ENCODE measurements at regions not wholly inside any gene's neighbourhood (a gene's known extent, or its start where the extent isn't known, plus 50 kb on each side); places are given as distances from the start of the nearest gene placed in this dataset.

DNA sequence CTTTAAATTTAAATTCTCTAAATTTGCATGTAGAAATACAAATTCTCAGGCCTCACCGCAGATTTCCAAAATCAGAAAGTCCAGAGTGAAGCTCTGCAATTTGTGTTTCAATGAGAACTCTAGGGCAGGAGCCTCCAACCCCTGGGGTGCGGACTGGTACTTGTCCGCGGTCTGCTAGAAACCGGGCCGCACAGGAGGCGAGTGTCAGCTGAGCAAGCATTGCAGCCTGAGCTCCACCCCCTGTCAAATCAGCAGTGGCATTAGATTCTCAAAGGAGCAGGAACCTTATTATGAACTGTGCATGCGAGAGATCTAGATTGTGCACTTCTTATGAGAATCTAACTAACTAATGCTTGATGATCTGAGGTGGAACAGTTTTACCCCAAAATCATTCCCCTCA, 203.0 kb upstream of the PCSK2 start:
- H3K9me3 Mint-ChIP-seq (ENCODE audit: unreplicated experiment) = peaks cover 11% of the 10 kb centered on the region
- no peak overlapping the region for H3K27ac Mint-ChIP-seq (ENCODE audit: unreplicated experiment)
- no peak for TF ChIP-seq CTCF (IDR thresholded peaks at IDR 0.05)
- H3K36me3 Mint-ChIP-seq (ENCODE audit: unreplicated experiment) = no peaks in the 10 kb centered on the region
- no peak overlapping the region for H3K4me3 Mint-ChIP-seq (ENCODE audit: unreplicated experiment)
- H3K4me1 Mint-ChIP-seq (ENCODE audit: unreplicated experiment) = peaks cover 2% of the 10 kb centered on the region
- H3K27me3 Mint-ChIP-seq (ENCODE audit: unreplicated experiment) = peaks cover 13% of the 10 kb centered on the region
- no peak for DNase-seq (ENCODE audit: extremely low spot score, unreplicated experiment)

GRCh38 chr20:17024513-17025119, 202.2 kb upstream of the PCSK2 start:
- H3K36me3 Mint-ChIP-seq (ENCODE audit: unreplicated experiment) = no peaks in the 10 kb centered on the region

GRCh38 chr20:17026346-17026745, 200.5 kb upstream of the PCSK2 start:
- Mint-ChIP-seq H3K36me3 (ENCODE audit: unreplicated experiment) (no peaks in the 10 kb centered on the region), H3K9me3 (ENCODE audit: unreplicated experiment) (peaks cover 11% of the 10 kb centered on the region), H3K27me3 (ENCODE audit: unreplicated experiment) (peaks cover 8% of the 10 kb centered on the region), H3K4me1 (ENCODE audit: unreplicated experiment) (peaks cover 2% of the 10 kb centered on the region), H3K27ac (ENCODE audit: unreplicated experiment) (no peak overlapping the region), H3K4me3 (ENCODE audit: unreplicated experiment) (no peak overlapping the region)
- no peak for TF ChIP-seq CTCF (IDR thresholded peaks at IDR 0.05)
- DNase-seq (ENCODE audit: extremely low spot score, unreplicated experiment) = no peak

More at GRCh38 chr20:17024513-17025119, 202.2 kb upstream of the PCSK2 start:
- no peak for TF ChIP-seq CTCF (IDR thresholded peaks at IDR 0.05)
- no peak overlapping the region for H3K27ac Mint-ChIP-seq (ENCODE audit: unreplicated experiment)
- peaks cover 11% of the 10 kb centered on the region for H3K9me3 Mint-ChIP-seq (ENCODE audit: unreplicated experiment)
- no peak overlapping the region for H3K4me3 Mint-ChIP-seq (ENCODE audit: unreplicated experiment)
- H3K27me3 Mint-ChIP-seq (ENCODE audit: unreplicated experiment) = peaks cover 13% of the 10 kb centered on the region
- peaks cover 2% of the 10 kb centered on the region for H3K4me1 Mint-ChIP-seq (ENCODE audit: unreplicated experiment)
- DNase-seq (ENCODE audit: extremely low spot score, unreplicated experiment) = no peak

DNA sequence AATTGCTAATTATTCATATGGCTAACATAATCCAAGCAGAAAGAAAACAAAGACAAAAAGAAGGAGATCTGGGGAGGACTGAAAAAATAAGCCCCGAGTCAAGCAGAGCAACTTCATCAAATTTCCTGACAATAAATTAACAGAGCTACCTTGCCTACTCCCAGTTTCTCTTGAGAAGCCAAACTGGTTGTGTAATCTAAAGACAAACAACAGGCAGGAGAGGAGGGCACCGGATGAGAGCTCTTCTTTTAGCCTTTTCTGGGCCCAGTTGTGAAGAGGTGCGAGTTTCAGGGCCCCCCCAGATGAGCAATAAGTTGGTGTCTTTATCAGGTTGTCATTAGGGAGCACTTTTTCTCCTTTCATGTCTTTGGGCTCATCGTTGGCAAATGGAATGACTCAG, 197.1 kb upstream of the PCSK2 start:
- no peaks in the 10 kb centered on the region for H3K4me1 Mint-ChIP-seq (ENCODE audit: unreplicated experiment)
- no peaks in the 10 kb centered on the region for H3K36me3 Mint-ChIP-seq (ENCODE audit: unreplicated experiment)
- no peak for DNase-seq (ENCODE audit: extremely low spot score, unreplicated experiment)
- H3K4me3 Mint-ChIP-seq (ENCODE audit: unreplicated experiment) = no peak overlapping the region
- H3K27ac Mint-ChIP-seq (ENCODE audit: unreplicated experiment) = no peak overlapping the region
- H3K27me3 Mint-ChIP-seq (ENCODE audit: unreplicated experiment) = peaks cover under 1% of the 10 kb centered on the region
- TF ChIP-seq CTCF (IDR thresholded peaks at IDR 0.05) = no peak
- H3K9me3 Mint-ChIP-seq (ENCODE audit: unreplicated experiment) = peaks cover 11% of the 10 kb centered on the region

DNA sequence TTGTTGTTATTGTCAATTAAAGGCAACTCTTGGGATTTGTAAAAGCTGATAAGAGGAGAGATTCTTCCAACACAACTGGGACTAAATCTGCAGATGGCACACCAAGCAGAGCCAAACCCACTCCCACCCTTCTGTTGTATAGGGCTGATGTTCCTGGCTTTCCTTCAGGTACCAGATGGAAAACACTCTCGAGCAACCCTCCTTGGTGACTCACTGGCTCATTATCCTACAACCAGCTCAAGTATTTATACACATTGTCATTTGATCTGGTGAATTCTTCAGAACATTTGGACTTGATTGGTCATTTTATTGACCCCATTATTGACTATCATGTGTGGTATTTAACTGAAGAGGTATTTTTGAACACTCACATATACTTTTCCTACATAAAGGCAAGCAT, 190.3 kb upstream of the PCSK2 start:
- DNase-seq (ENCODE audit: extremely low spot score, unreplicated experiment) = no peak
- Mint-ChIP-seq H3K9me3 (ENCODE audit: unreplicated experiment) (no peaks in the 10 kb centered on the region), H3K36me3 (ENCODE audit: unreplicated experiment) (no peaks in the 10 kb centered on the region), H3K4me1 (ENCODE audit: unreplicated experiment) (no peaks in the 10 kb centered on the region), H3K27me3 (ENCODE audit: unreplicated experiment) (no peaks in the 10 kb centered on the region), H3K4me3 (ENCODE audit: unreplicated experiment) (no peak overlapping the region), H3K27ac (ENCODE audit: unreplicated experiment) (no peak overlapping the region)
- TF ChIP-seq CTCF (IDR thresholded peaks at IDR 0.05) = no peak
